Gastrocnemius medialis (tissue), 4 donors: ENCODE measurements at regions not wholly inside any gene's neighbourhood (a gene's known extent, or its start where the extent isn't known, plus 50 kb on each side); places are given as distances from the start of the nearest gene placed in this dataset.

Experiments
- CTCF ChIP-seq, 5 experiments: fragments of 450-650 bp in 3 of 5; fragments of 200-600 bp in 2 of 5; sonication (generic) in 2 of 5; IDR thresholded peaks in 4 of 5; conservative IDR thresholded peaks in 1 of 5; 1 replicate in 4 of 5; 2 replicates in 1 of 5; pipeline ENCODE4 v1.5.1; 2016 to 2019; ENCODE audit warnings: antibody characterized with exemption in 5 of 5, mild to moderate bottlenecking in 3 of 5, moderate library complexity in 3 of 5
- POLR2A ChIP-seq, 2 donors: fragments of 450-650 bp; IDR thresholded peaks; one replicate each; pipeline ENCODE4 v1.6.1; 2017; ENCODE audit warnings: antibody characterized with exemption in 2 of 2, mild to moderate bottlenecking in 2 of 2, moderate library complexity in 2 of 2

- TF ChIP-seq CTCF (IDR thresholded peaks at IDR 0.05 in 4 of 5, conservative IDR thresholded peaks at IDR 0.05 in 1 of 5) (no peak), POLR2A (IDR thresholded peaks at IDR 0.05) (no peak)
These were observed 187.5 kb upstream of the PLET1 start for GRCh38 chr11:112448168-112448567.
